GDM1 (cell line): ENCODE measurements at regions not wholly inside any gene's neighbourhood (a gene's known extent, or its start where the extent isn't known, plus 50 kb on each side); places are given as distances from the start of the nearest gene placed in this dataset.
A peak's percentile ranks its signal among the peaks of the same experiment; 100 is the strongest.
"Not testable (repeated sequence)": the region's sequence is repeated elsewhere in the genome, so short reads cannot be mapped to it uniquely, and the experiment has no call there.

Source experiments
- DNase-seq: peaks from one replicate; lab custom pipeline; 2025; lab: John Stamatoyannopoulos, UW

- not testable (repeated sequence) for DNase-seq
Observed at GRCh38 chr17:36695710-36696109, 94.3 kb downstream of the MRM1 start.

- no peak for DNase-seq
Observed at GRCh38 chr17:36696805-36697204, 95.4 kb downstream of the MRM1 start.

- no peak for DNase-seq
Observed at GRCh38 chr17:36697903-36698530, 96.6 kb downstream of the MRM1 start.

GRCh38 chr17:36701429-36702099 lies 100.2 kb downstream of the MRM1 start:
- no peak for DNase-seq

GRCh38 chr17:36702636-36703035 lies 101.3 kb downstream of the MRM1 start:
- no peak for DNase-seq

- DNase-seq = no peak
Observed at GRCh38 chr17:36703860-36704266, 102.5 kb downstream of the MRM1 start.

GRCh38 chr17:36705283-36705795 lies 104.0 kb downstream of the MRM1 start:
- no peak for DNase-seq

- peak; percentile 18 for DNase-seq
Observed at GRCh38 chr17:36705874-36706731, 104.7 kb downstream of the MRM1 start.

- no peak for DNase-seq
Observed at GRCh38 chr17:36707904-36708303, 106.5 kb downstream of the MRM1 start.

- DNase-seq = no peak
Observed at GRCh38 chr17:36714789-36715188, 113.4 kb downstream of the MRM1 start.

GRCh38 chr17:36715951-36716350 lies 114.6 kb downstream of the MRM1 start:
- DNase-seq = no peak

GRCh38 chr17:36717088-36717487 lies 115.7 kb downstream of the MRM1 start:
- no peak for DNase-seq

- no peak for DNase-seq
Observed at GRCh38 chr17:36720131-36720530, 118.7 kb downstream of the MRM1 start.

- DNase-seq = no peak
Observed at GRCh38 chr17:36721560-36722120, 120.3 kb downstream of the MRM1 start.

GRCh38 chr17:36722121-36722902 lies 120.9 kb downstream of the MRM1 start:
- DNase-seq = no peak

- no peak for DNase-seq
Observed at GRCh38 chr17:36722903-36723263, 121.5 kb downstream of the MRM1 start.

- DNase-seq = no peak
Observed at GRCh38 chr17:36723459-36724025, 122.2 kb downstream of the MRM1 start.

- no peak for DNase-seq
Observed at GRCh38 chr17:36726199-36726598, 124.8 kb downstream of the MRM1 start.

GRCh38 chr17:36727052-36727451 lies 125.7 kb downstream of the MRM1 start:
- no peak for DNase-seq

- DNase-seq = no peak
Observed at GRCh38 chr17:36727577-36727976, 126.2 kb downstream of the MRM1 start.
